HEK293 (cell line): ENCODE measurements at regions not wholly inside any gene's neighbourhood (a gene's known extent, or its start where the extent isn't known, plus 50 kb on each side); places are given as distances from the start of the nearest gene placed in this dataset.

ENCODE experiments used
- CTCF ChIA-PET: fragments of 350-600 bp; formaldehyde crosslinking; extraction: SDS; loops from one replicate; lab custom pipeline; 2021; ENCODE audit warnings: antibody characterized with exemption; lab: Yijun Ruan, JAX
- POLR2A ChIA-PET: fragments of 300-600 bp; formaldehyde crosslinking; extraction: SDS; loops from one replicate; lab custom pipeline; 2020; ENCODE audit warnings: antibody characterized with exemption, inconsistent platforms; lab: Yijun Ruan, JAX
- H3K27ac ChIP-seq: fragments of 200-500 bp; sonication (Bioruptor generic); 2 replicates; pipeline ENCODE4 v1.5.1; 2014; ENCODE audit warnings: low read depth, low read length, control low read depth, inconsistent platforms; ENCODE audit errors: extremely low read depth
- H3K36me3 ChIP-seq, 2 experiments: fragments of 200-500 bp in 1 of 2; sonication (Bioruptor generic) in 1 of 2; 1 replicate in 1 of 2; 2 replicates in 1 of 2; pipeline ENCODE4 v1.5.1; 2014 to 2017; ENCODE audit warnings: inconsistent platforms in 2 of 2, low read length in 2 of 2; ENCODE audit not compliant: control insufficient read depth in 2 of 2, insufficient read depth in 1 of 2
- H3K4me1 ChIP-seq: fragments of 200-500 bp; sonication (Bioruptor generic); 2 replicates; pipeline ENCODE4 v1.5.1; 2014; ENCODE audit warnings: mild to moderate bottlenecking, low read length, inconsistent platforms; ENCODE audit not compliant: control insufficient read depth, insufficient read depth
- H3K4me3 ChIP-seq: 2 replicates; pipeline ENCODE4 v1.5.1; 2011; ENCODE audit warnings: low read depth, mild to moderate bottlenecking, control low read depth, low read length, moderate library complexity
- H3K9me3 ChIP-seq: fragments of 200-500 bp; sonication (Bioruptor generic); 2 replicates; pipeline ENCODE4 v1.5.1; 2014; ENCODE audit warnings: low read depth, low read length, inconsistent platforms; ENCODE audit not compliant: control insufficient read depth, insufficient read depth
- GLI2 ChIP-seq: fragments of 450-650 bp; formaldehyde crosslinking; IDR thresholded peaks from 2 replicates; pipeline ENCODE4; 2017; ENCODE audit warnings: missing biosample characterization, missing genetic modification characterization, low read depth, borderline replicate concordance
- GLIS1 ChIP-seq: fragments of 450-650 bp; formaldehyde crosslinking; IDR thresholded peaks from 2 replicates; pipeline ENCODE4 v1.5.1; 2016; ENCODE audit warnings: missing biosample characterization, missing genetic modification characterization
- KLF17 ChIP-seq: fragments of 450-650 bp; formaldehyde crosslinking; IDR thresholded peaks from 2 replicates; pipeline ENCODE4 v1.5.1; 2016; ENCODE audit warnings: missing biosample characterization, missing genetic modification characterization
- KLF9 ChIP-seq: fragments of 450-650 bp; formaldehyde crosslinking; IDR thresholded peaks from 2 replicates; pipeline ENCODE4 v1.5.1; 2016; ENCODE audit warnings: missing biosample characterization, missing genetic modification characterization, low read depth
- MEIS1 ChIP-seq: sonication (generic); formaldehyde crosslinking; IDR thresholded peaks from 2 replicates; pipeline ENCODE4 v1.8.1; 2022; ENCODE audit warnings: missing genetic modification reagents, mild to moderate bottlenecking, borderline replicate concordance
- MZF1 ChIP-seq: fragments of 450-650 bp; formaldehyde crosslinking; IDR thresholded peaks from 2 replicates; pipeline ENCODE4 v1.5.1; 2017; ENCODE audit warnings: missing biosample characterization, missing genetic modification characterization, borderline replicate concordance
- OVOL3 ChIP-seq: fragments of 450-650 bp; formaldehyde crosslinking; IDR thresholded peaks from 2 replicates; pipeline ENCODE4 v1.5.1; 2016; ENCODE audit warnings: missing biosample characterization, missing genetic modification characterization
- YY2 ChIP-seq: fragments of 450-650 bp; formaldehyde crosslinking; IDR thresholded peaks from 2 replicates; pipeline ENCODE4 v1.5.1; 2016; ENCODE audit warnings: missing biosample characterization, missing genetic modification characterization
- ZFP3 ChIP-seq: fragments of 450-650 bp; formaldehyde crosslinking; IDR thresholded peaks from 2 replicates; pipeline ENCODE4 v1.5.1; 2016; ENCODE audit warnings: low read depth, missing biosample characterization, missing genetic modification characterization
- ZNF121 ChIP-seq: fragments of 450-650 bp; formaldehyde crosslinking; IDR thresholded peaks from 2 replicates; pipeline ENCODE4 v1.5.1; 2016; ENCODE audit warnings: missing biosample characterization, missing genetic modification characterization
- ZNF138 ChIP-seq: fragments of 450-650 bp; formaldehyde crosslinking; IDR thresholded peaks from 2 replicates; pipeline ENCODE4 v1.5.1; 2016; ENCODE audit warnings: missing biosample characterization, missing genetic modification characterization, borderline replicate concordance
- ZNF558 ChIP-seq: fragments of 450-650 bp; formaldehyde crosslinking; IDR thresholded peaks from 2 replicates; pipeline ENCODE4 v1.5.1; 2016; ENCODE audit warnings: missing biosample characterization, missing genetic modification characterization
- ZNF639 ChIP-seq: fragments of 450-650 bp; formaldehyde crosslinking; IDR thresholded peaks from 2 replicates; pipeline ENCODE4 v1.5.1; 2016; ENCODE audit warnings: missing biosample characterization, missing genetic modification characterization
- ZNF664 ChIP-seq: fragments of 450-650 bp; formaldehyde crosslinking; IDR thresholded peaks from 2 replicates; pipeline ENCODE4 v1.5.1; 2016; ENCODE audit warnings: missing biosample characterization, missing genetic modification characterization
- ZNF692 ChIP-seq: fragments of 450-650 bp; formaldehyde crosslinking; IDR thresholded peaks from 2 replicates; pipeline ENCODE4 v1.5.1; 2016; ENCODE audit warnings: missing biosample characterization, missing genetic modification characterization
- ZNF792 ChIP-seq: fragments of 450-650 bp; formaldehyde crosslinking; IDR thresholded peaks from 2 replicates; pipeline ENCODE4 v1.5.1; 2016; ENCODE audit warnings: missing biosample characterization, missing genetic modification characterization

- ChIA-PET POLR2A (interaction anchor here (0.6 kb wide), 1 partner anchor 28 kb away, joined by 4 read pairs; no protein-coding TSS in a partner anchor), CTCF (interaction anchor here (0.6 to 0.7 kb wide), 4 partner anchors 11 to 1360 kb away, joined by 3 to 4 read pairs (median 3); no protein-coding TSS in a partner anchor)
- TF ChIP-seq ZNF664 (tag by site-specific recombination) = peak; percentile 69; the same call in 1 of the 2 replicates
- TF ChIP-seq GLIS1 (tag by site-specific recombination) = peak; percentile 67
- no peak for TF ChIP-seq MZF1
- no peaks in the 10 kb centered on the region for H3K9me3 ChIP-seq
- no peak overlapping the region for H3K4me3 ChIP-seq
- no peak overlapping the region for H3K27ac ChIP-seq
- no peaks in the 10 kb centered on the region for H3K4me1 ChIP-seq
- H3K36me3 ChIP-seq = no peaks in the 10 kb centered on the region
Measured at GRCh38 chr3:150132101-150132749, 161.5 kb upstream of the PFN2 start.

- Histone ChIP-seq H3K36me3 (no peaks in the 10 kb centered on the region), H3K27ac (no peak overlapping the region), H3K4me1 (no peaks in the 10 kb centered on the region), H3K9me3 (no peaks in the 10 kb centered on the region), H3K4me3 (no peak overlapping the region)
- TF ChIP-seq KLF9 (tag by site-specific recombination) = no peak
- no peak for TF ChIP-seq ZNF792 (tag by site-specific recombination)
- TF ChIP-seq ZNF692 = no peak
- no peak for TF ChIP-seq ZNF558 (tag by site-specific recombination)
- TF ChIP-seq ZNF138 (tag by site-specific recombination) = no peak
- no peak for TF ChIP-seq GLI2 (tag by site-specific recombination)
- no peak for TF ChIP-seq MZF1
- no peak for TF ChIP-seq ZNF121 (tag by site-specific recombination)
- TF ChIP-seq ZFP3 (tag by site-specific recombination) = no peak
- CTCF ChIA-PET = interaction anchor here (0.6 kb wide), 1 partner anchor 1361 kb away, joined by 4 read pairs; no protein-coding TSS in a partner anchor
- POLR2A ChIA-PET = no interaction called here
Measured at GRCh38 chr3:150131663-150132062, 161.0 kb upstream of the PFN2 start.

- no peaks in the 10 kb centered on the region for H3K36me3 ChIP-seq
- TF ChIP-seq MEIS1 (CRISPR knock-in tag) = no peak
- TF ChIP-seq ZNF639 = no peak
- no peak for TF ChIP-seq KLF17 (tag by site-specific recombination)
- TF ChIP-seq OVOL3 (tag by site-specific recombination) = no peak
- TF ChIP-seq YY2 (tag by site-specific recombination) = no peak
- TF ChIP-seq, all 188 proteins: peak for 0
- Histone ChIP-seq H3K9me3 (no peaks in the 10 kb centered on the region), H3K27ac (no peak overlapping the region), H3K4me3 (no peak overlapping the region), H3K4me1 (no peaks in the 10 kb centered on the region)
- POLR2A ChIA-PET = no interaction called here
- CTCF ChIA-PET = interaction anchor here (1.1 kb wide), 1 partner anchor 58 kb away, joined by 4 read pairs; no protein-coding TSS in a partner anchor
Measured at GRCh38 chr3:150130404-150131100, 159.9 kb upstream of the PFN2 start.
